Choroid plexus epithelial cell (primary cell): ENCODE measurements at regions not wholly inside any gene's neighbourhood (a gene's known extent, or its start where the extent isn't known, plus 50 kb on each side); places are given as distances from the start of the nearest gene placed in this dataset.
"Not testable (repeated sequence)": the region's sequence is repeated elsewhere in the genome, so short reads cannot be mapped to it uniquely, and the experiment has no call there.

ENCODE experiments used
- DNase-seq: peaks from one replicate; pipeline ENCODE4 v3.0.0-alpha.2; 2010; ENCODE audit warnings: low read depth
- H3K4me3 ChIP-seq: 2 replicates; pipeline ENCODE4 v1.5.1; 2011; ENCODE audit warnings: low read depth, mild to moderate bottlenecking, control low read depth, low read length, moderate library complexity
- TF ChIP-seq, protein P1 (sequence below): conservative IDR thresholded peaks from 2 replicates; pipeline ENCODE4 v1.5.1; 2011; ENCODE audit warnings: low read depth, mild to moderate bottlenecking, control low read depth, inconsistent platforms, low read length, moderate library complexity

DNA sequence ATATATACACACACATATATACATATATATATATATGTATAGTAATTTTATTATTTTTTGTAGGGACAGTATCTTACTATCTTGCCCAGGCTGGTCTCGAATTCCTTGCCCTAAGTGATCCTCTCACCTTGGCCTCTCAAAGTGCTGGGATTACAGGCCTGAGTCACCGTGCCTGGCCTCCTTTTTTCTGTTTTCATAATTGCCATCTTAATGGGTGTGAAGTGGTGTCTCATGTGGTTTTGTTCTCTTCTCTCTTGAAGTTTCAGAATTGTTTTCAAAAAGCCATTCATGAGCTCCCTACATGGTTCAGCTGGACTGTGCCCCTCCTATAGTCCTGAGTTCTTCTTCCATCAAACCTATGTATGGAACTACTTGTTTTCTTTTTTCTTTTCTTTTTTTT lies 88.9 kb upstream of the CRYM start:
- not testable (repeated sequence) for H3K4me3 ChIP-seq

DNA sequence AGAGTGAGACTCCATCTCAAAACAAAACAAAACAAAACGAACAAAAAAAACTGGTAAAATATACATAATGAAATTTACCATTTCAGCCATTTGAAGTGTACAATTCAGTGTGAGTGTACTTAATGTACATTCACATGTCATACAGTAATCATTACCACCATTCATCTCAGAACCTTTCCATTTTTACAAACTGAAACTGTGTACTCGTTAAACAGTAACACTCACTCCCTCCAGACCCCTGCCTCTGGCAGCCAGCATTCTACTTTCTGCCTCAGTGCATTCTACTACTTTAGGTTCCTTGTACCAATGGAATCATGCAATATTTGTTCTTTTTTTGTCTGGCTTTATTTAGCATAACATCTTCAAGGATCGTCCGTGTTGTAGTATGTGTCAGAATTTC lies 87.5 kb upstream of the CRYM start:
- not testable (repeated sequence) for H3K4me3 ChIP-seq, DNase-seq

More for the DNA sequence above, 88.9 kb upstream of the CRYM start:
- not testable (repeated sequence) for DNase-seq

DNA sequence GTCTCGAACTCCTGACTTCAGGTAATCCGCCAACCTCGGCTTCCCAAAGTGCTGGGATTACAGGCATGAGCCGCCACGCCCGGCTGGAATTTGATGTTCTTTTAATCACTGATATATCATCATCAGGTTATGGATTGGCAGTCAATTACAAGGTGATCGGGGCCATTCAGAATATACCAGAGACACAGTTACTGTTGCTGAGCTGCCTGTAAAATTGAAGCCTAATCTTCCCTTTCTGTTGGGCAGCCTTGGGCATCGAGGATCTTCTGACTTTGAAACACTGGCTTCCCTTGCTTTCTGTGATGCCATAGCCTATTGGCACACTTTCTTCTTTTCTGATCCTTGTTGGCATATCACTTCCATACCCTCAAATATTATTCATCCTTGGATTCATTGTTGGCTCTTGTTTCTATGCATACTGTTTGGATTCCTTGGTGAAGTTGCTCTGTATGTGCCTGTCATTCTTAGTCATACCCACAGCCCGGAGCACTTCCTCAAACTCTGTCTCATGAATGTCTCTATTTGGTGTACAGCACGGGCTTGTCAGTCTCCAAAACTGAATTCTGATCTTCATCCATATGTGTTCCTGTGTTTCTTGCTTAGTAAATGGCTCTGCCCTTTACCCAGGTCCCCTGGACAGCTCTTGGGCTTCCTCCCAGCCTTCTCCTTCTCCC lies 85.6 kb upstream of the CRYM start:
- DNase-seq, result peak; percentile 35

DNA sequence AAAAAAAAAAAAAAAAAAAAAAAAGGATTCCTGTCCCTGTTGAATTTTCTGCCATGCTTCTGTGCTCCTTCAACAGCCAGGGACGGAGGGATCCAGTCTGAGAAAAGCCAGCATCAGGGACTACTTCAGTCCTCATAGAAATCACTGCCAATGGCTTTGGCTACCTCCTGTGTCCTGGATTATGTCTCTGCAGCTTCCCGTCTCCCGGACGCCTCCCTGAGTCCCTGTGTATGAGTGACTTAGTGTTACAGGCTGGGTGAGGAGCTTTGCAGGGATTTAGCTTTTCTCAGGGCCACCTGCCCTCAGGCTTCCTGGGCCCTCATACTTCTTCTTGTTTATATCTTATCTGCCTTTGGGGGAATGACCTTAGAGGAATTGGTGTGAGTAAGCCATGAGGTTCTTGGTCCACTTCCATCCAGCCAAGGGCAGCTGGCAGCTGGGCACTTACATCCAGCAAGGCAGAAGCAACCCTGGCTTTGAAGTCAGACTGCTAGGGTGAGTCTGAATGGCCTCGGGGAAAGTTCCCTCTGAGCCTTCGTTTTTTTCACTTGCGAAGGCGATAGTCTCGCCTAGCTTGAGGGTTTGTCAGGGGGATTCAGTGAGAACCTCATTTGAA lies 83.6 kb upstream of the CRYM start:
- H3K4me3 ChIP-seq, DNase-seq: not testable (repeated sequence)

More for the DNA sequence above, 85.6 kb upstream of the CRYM start:
- H3K4me3 ChIP-seq, result not testable (repeated sequence)

DNA sequence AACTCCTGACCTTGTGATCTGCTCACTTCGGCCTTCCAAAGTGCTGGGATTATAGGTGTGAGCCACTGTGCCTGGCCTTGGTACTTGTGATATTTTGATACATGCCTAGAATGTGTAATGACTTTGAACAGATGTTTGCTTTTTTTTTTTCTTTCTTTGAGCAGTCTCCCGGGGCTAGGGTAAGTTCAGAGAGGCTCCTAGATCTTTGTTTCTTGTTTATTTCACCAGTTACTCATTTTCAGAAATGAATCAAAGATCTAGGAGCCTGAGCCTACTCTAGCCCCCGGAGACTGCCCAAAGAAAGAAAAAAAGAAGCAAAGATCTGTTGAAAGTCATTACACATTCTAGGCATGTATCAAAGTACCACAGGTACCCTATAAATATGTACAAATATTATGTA lies 83.0 kb upstream of the CRYM start:
- H3K4me3 ChIP-seq, DNase-seq: not testable (repeated sequence)

DNA sequence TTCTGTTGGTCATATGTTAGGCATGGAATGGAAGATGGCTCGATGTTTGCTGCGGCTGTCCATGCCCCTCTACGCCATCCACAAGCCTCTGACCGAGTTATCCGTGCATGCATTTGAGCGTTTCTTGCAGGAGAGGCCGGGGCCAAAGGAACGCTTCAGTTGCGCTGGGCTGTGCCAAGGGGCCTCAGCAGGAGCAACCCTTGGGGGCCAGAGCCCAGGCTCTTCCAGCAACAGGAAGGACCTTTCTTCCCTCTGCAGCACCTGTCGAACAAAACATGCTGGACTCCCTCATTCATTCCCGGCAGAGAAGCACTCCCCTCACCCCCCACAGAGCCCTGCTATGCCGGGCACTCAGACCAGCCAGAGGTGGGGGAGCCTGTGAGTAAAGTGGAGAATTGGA lies 81.4 kb upstream of the CRYM start:
- DNase-seq, H3K4me3 ChIP-seq: not testable (repeated sequence)

DNA sequence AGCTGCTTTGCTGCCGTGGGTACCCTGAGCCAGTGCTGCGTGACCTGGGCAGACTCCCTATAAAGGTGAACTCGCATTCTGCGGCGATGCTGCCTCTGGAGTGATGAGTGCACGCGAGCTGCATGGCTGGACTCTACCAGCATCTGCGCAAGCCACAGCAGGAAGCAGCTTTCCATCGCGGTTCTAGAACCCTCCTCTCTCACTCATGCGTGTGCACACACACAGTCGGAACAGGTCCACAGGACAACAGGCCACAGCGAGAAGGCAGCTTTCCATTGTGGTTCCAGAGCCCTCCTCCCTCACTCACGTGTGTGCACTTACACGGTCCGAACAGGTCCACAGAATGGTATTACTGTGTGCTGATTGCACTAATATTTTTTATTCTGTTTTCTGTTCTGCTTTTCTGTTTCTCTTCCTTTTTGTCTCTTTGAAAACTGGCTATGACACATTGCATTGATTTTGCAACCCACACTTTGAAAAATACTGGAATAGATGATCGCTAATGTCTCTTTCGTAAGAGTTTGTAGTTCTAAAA lies 80.2 kb upstream of the CRYM start:
- DNase-seq, H3K4me3 ChIP-seq: not testable (repeated sequence)

DNA sequence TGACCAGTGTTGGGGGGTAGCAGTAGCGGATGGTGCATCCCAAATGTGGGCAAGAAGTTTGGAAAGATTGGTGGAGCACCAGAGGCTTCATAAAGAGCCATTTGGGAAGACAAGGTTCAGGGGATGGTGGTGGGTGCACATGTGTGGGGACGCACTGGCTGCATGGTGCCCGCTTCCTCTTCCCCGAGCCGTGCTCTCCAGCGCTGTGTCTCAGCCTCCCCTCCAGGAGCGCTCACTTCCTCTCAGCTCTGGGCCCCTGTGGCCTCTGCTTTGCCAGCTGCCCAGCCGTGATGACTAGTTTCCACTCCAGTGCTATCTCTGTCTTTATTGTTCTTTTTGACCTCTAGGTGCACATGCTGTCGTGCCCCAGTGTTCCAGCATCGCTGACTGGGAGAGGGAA lies 78.2 kb upstream of the CRYM start:
- not testable (repeated sequence) for DNase-seq, H3K4me3 ChIP-seq

DNA sequence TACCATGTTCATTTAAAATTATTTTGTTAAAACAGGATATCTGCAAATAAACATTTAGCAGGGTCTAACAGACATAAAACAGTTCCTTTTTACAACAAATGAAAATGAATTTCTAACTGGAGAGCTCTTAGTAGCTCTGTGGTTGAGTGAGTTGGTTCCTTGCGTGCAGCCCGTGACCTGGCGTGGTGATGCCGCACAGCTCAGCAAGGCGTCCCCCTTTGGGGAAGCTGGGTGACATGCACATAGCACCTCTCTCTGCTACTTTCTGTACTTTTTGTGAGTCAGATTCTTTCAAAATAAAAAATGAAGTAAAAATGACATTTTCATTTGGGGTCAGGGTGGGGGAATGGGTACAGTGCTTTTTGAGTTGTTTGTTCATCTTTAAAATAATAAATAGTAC lies 73.3 kb upstream of the CRYM start:
- DNase-seq, H3K4me3 ChIP-seq: not testable (repeated sequence)

DNA sequence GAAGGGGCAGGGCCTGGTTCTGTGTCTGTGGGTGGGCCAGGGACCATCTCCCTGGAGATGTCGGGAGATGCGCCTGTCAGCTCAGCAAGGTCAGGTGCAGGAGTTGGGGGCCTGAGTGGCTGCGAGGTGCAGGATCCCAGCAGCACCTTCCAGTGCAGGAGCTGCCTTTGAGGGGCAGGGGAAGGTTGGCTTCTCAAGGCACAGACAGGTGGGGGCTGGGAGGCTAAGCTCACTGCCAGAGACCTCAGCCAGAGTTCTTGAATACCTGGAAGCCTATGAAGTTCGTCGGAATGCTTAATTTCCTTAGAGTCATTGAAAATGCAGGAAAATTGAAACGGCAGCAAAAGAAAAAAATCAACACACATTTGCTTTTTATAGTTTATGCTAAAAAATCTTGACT lies 72.8 kb upstream of the CRYM start:
- H3K4me3 ChIP-seq, DNase-seq: not testable (repeated sequence)

DNA sequence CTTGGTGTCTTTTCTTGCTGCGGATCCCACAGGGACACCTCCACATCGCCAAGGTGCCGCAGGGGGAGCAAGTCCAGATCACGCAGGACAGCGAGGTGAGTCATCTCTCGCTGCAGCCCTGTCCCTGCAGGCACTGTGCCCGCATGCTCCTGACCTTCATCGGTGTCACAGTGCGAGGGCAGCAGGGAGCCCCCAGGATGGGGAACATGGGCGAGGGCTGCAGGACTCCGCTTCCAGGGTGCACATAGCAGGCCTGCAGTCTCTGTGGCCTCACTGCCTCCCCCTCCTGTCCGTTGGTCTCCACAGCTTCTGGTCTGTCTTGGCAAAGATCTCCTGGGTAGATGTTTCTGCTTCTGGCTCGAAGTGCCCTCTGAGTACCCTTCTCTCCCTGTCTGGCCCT lies 71.2 kb upstream of the CRYM start:
- TF ChIP-seq, protein P1, sequence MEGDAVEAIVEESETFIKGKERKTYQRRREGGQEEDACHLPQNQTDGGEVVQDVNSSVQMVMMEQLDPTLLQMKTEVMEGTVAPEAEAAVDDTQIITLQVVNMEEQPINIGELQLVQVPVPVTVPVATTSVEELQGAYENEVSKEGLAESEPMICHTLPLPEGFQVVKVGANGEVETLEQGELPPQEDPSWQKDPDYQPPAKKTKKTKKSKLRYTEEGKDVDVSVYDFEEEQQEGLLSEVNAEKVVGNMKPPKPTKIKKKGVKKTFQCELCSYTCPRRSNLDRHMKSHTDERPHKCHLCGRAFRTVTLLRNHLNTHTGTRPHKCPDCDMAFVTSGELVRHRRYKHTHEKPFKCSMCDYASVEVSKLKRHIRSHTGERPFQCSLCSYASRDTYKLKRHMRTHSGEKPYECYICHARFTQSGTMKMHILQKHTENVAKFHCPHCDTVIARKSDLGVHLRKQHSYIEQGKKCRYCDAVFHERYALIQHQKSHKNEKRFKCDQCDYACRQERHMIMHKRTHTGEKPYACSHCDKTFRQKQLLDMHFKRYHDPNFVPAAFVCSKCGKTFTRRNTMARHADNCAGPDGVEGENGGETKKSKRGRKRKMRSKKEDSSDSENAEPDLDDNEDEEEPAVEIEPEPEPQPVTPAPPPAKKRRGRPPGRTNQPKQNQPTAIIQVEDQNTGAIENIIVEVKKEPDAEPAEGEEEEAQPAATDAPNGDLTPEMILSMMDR, result peak; percentile 5
- DNase-seq, H3K4me3 ChIP-seq: not testable (repeated sequence)

DNA sequence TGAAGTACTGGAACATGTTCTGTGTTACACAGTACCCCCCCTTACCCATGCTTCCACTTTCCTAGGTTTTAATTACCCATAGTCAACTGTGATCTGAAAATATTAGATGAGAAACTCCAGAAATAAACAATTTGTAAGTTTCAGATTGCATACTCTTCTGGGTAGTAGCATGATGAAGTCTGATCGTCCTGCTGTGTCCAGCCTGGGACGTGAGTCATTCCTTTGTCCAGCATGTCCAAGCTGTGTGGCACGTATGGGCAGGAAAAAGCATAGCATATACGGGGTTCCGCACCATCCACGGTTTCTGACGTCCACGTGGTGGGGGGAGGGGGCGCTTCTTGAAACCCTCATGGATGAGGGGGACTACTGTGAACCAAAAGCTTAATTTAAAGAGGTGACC lies 70.7 kb upstream of the CRYM start:
- peak; percentile 8 for DNase-seq
- not testable (repeated sequence) for H3K4me3 ChIP-seq

DNA sequence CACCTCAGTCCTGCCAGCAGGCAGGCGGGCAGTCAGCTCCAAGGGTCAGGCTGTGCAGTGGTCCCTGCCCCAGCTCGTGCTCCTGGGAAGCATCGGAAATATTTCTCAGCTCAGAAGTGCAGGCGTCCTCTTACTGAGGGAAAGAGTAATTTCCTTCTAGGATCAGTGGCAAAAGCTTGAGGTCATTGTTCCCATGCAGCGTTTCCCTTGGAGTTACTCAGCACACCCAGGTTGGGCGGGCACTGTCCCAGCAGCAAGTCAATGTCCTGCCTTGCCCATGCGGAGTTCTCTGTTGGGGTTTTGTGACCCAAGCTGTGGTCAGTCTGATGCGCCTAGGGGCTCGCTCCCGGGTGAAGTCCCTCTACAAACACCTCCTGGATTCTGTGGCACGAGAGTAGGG lies 69.4 kb upstream of the CRYM start:
- not testable (repeated sequence) for H3K4me3 ChIP-seq, DNase-seq

DNA sequence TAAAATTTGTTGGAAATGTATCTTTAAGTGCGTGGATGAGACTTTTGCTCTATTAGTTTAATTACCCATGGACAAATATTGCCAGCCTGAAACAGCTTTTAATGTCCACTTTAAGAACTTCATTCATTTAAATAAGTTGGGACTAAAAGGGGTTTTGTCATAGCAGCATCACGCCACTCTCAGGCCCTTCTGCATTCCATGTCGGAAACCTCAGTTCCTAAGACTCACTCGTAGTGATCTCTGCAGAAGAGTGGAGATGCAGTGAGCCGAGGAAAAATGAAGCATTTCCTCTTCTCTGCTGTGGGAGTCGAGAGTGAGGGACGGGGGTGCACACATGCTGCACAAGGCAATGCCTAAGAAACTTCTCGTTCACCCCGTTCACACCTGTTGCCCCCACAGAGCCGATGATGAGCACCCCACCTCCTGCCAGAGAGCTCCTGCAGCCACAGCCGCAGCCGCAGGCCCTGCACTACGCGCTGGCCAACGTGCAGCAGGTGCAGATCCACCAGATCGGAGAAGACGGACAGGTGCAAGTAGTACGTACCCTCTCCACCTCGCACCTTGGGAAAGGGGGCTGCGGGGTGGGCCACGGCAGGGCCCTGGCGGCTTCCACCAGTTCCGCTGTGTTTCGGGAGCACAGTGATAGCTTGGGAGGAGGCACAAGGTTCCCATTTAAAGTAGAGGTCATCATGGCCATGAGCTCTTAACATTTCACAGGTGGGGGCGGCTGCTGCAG lies 68.8 kb upstream of the CRYM start:
- not testable (repeated sequence) for H3K4me3 ChIP-seq, DNase-seq

DNA sequence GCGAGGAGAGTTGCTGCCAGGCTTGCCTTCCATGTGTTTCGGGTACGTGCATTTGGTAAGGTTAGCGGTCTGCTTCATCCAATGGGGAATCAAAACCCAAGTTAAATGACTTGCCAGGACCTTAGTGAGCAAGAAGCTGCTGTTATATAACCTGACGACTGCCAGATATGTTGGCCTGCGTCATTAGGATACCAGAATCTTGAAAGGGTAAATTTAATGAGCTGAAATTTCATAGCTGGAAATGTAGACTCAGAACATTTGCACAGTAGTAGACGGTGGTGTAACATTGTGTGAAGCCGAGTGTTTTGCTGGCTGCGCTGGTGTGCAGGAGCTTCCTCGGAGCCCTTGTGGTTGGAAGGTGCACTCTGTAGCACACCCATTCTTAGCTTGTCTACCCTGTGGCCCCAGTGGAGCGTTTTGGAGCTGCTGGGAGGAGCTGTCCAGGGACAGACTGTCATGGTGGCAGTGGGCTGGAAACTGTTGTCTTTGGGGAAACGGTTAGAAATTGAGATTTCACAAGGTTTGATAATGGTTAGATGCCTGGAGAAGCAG lies 66.3 kb upstream of the CRYM start:
- not testable (repeated sequence) for H3K4me3 ChIP-seq, DNase-seq
